Neuronal stem cell (in vitro differentiated cells): ENCODE measurements at regions not wholly inside any gene's neighbourhood (a gene's known extent, or its start where the extent isn't known, plus 50 kb on each side); places are given as distances from the start of the nearest gene placed in this dataset.

Experiments used
- DNase-seq: peaks from one replicate; pipeline ENCODE4 v3.0.0-alpha.2; 2013; ENCODE audit warnings: low spot score
- H2AFZ ChIP-seq: one replicate; pipeline ENCODE4 v1.6.1; 2013; ENCODE audit warnings: mild to moderate bottlenecking, low read length, inconsistent platforms
- H2AK5ac ChIP-seq: 2 replicates; pipeline ENCODE4 v1.6.1; 2013; ENCODE audit warnings: low read depth, mild to moderate bottlenecking, inconsistent platforms, low read length, moderate library complexity, mixed read lengths
- H2BK120ac ChIP-seq: 2 replicates; pipeline ENCODE4 v1.6.1; 2013; ENCODE audit warnings: low read depth, mild to moderate bottlenecking, inconsistent platforms, low read length, moderate library complexity, mixed read lengths
- H2BK12ac ChIP-seq: one replicate; pipeline ENCODE4 v1.6.1; 2013; ENCODE audit warnings: low read length, inconsistent platforms
- H2BK15ac ChIP-seq: 2 replicates; pipeline ENCODE4 v1.6.1; 2013; ENCODE audit warnings: mild to moderate bottlenecking, low read length, inconsistent platforms, mixed read lengths
- H2BK5ac ChIP-seq: one replicate; pipeline ENCODE4 v1.6.1; 2013; ENCODE audit warnings: inconsistent platforms, mild to moderate bottlenecking, low read length, moderate library complexity
- H3K14ac ChIP-seq: one replicate; pipeline ENCODE4 v1.6.1; 2013; ENCODE audit warnings: low read length, inconsistent platforms
- H3K18ac ChIP-seq: 2 replicates; pipeline ENCODE4 v1.6.1; 2013; ENCODE audit warnings: low read length, inconsistent platforms
- H3K23ac ChIP-seq: 2 replicates; pipeline ENCODE4 v1.6.1; 2013; ENCODE audit warnings: low read depth, mild to moderate bottlenecking, mixed read lengths, low read length, inconsistent platforms; ENCODE audit not compliant: poor library complexity
- H3K27ac ChIP-seq: replicated peaks from 3 replicates; pipeline ENCODE4 v1.5.1; 2013; ENCODE audit warnings: low read length, inconsistent platforms
- H3K27me3 ChIP-seq, 3 experiments: 2 replicates each; pipeline ENCODE4 v1.6.1; 2013; ENCODE audit warnings: low read length in 3 of 3, mild to moderate bottlenecking in 2 of 3, inconsistent platforms in 1 of 3, low read depth in 1 of 3, mixed read lengths in 1 of 3, moderate library complexity in 1 of 3; ENCODE audit not compliant: control insufficient read depth in 3 of 3, insufficient read depth in 3 of 3
- H3K36me3 ChIP-seq, 2 donors: replicated peaks in 1 of 2; 2 replicates each; pipeline ENCODE4 v1.6.1; 2013; ENCODE audit warnings: low read length in 2 of 2; ENCODE audit not compliant: control insufficient read depth in 2 of 2, insufficient read depth in 2 of 2
- H3K4ac ChIP-seq: 2 replicates; pipeline ENCODE4 v1.6.1; 2013; ENCODE audit warnings: inconsistent platforms, mild to moderate bottlenecking, low read length, moderate library complexity
- H3K4me1 ChIP-seq, 2 donors: 1 replicate in 1 of 2; 2 replicates in 1 of 2; pipeline ENCODE4 v1.6.1; 2013; ENCODE audit warnings: low read length in 2 of 2, low read depth in 1 of 2; ENCODE audit not compliant: control insufficient read depth in 2 of 2, insufficient read depth in 1 of 2
- H3K4me2 ChIP-seq: one replicate; pipeline ENCODE4 v1.6.1; 2013; ENCODE audit warnings: mild to moderate bottlenecking, low read length, inconsistent platforms; ENCODE audit not compliant: insufficient read depth, poor library complexity, severe bottlenecking
- H3K4me3 ChIP-seq, 2 donors: 2 replicates each; pipeline ENCODE4 v1.5.1; 2013; ENCODE audit warnings: low read length in 2 of 2, mild to moderate bottlenecking in 2 of 2, inconsistent platforms in 1 of 2, moderate library complexity in 1 of 2
- H3K79me1 ChIP-seq: one replicate; pipeline ENCODE4 v1.6.1; 2013; ENCODE audit warnings: low read depth, mild to moderate bottlenecking, inconsistent platforms, low read length, moderate library complexity
- H3K9ac ChIP-seq: one replicate; pipeline ENCODE4 v1.6.1; 2013; ENCODE audit warnings: mild to moderate bottlenecking, low read depth, low read length, inconsistent platforms; ENCODE audit not compliant: poor library complexity
- H3K9me3 ChIP-seq, 2 donors: replicated peaks in 1 of 2; 2 replicates each; pipeline versions ENCODE3 to v1.6.1; 2013; ENCODE audit warnings: low read length in 2 of 2, mild to moderate bottlenecking in 2 of 2, inconsistent platforms in 1 of 2, low read depth in 1 of 2, mixed read lengths in 1 of 2, moderate library complexity in 1 of 2; ENCODE audit not compliant: control insufficient read depth in 2 of 2, insufficient read depth in 1 of 2
- H4K8ac ChIP-seq: one replicate; pipeline ENCODE4 v1.6.1; 2013; ENCODE audit warnings: low read depth, mild to moderate bottlenecking, inconsistent platforms, low read length, moderate library complexity
- H4K91ac ChIP-seq: one replicate; pipeline ENCODE4 v1.6.1; 2013; ENCODE audit warnings: low read length, low read depth, mild to moderate bottlenecking, inconsistent platforms; ENCODE audit not compliant: poor library complexity
- WGBS, 2 donors: extraction: QIAGEN DNeasy Blood & Tissue Kit; methylation state at CpG; one replicate each; pipeline ENCODE4 v1.1.7; 2013; ENCODE audit warnings: missing lambda C conversion rate in 2 of 2, mixed read lengths in 1 of 2; ENCODE audit not compliant: insufficient read length in 2 of 2, insufficient replicate concordance in 1 of 2; ENCODE audit errors: extremely low coverage in 2 of 2; 5-methylcytosine and 5-hydroxymethylcytosine counted together

- H3K9ac ChIP-seq: no peak overlapping the region
- DNase-seq: peak; percentile 57
- no peak overlapping the region for H3K23ac ChIP-seq
- peaks cover 8 to 17% of the 10 kb centered on the region in 2 donors for H3K4me1 ChIP-seq
- no peak overlapping the region for H3K4ac ChIP-seq
- H3K4me2 ChIP-seq: no peak overlapping the region
- no CpG with 5 or more reads among the region's 8 CpGs for WGBS, 2 donors
- H3K27me3 ChIP-seq: no peaks in the 10 kb centered on the region
- H2AFZ ChIP-seq: peak overlapping the region; percentile 79
- no peak overlapping the region for H2BK120ac ChIP-seq
- H3K36me3 ChIP-seq: peaks cover 0 to 6% of the 10 kb centered on the region in 2 donors
- H2BK12ac ChIP-seq: no peak overlapping the region
- H4K91ac ChIP-seq: no peak overlapping the region
- no peak overlapping the region for H4K8ac ChIP-seq
- peak overlapping the region; percentile 86 for H3K27ac ChIP-seq
- no peak overlapping the region for H3K18ac ChIP-seq
- H3K14ac ChIP-seq: no peak overlapping the region
- H2BK15ac ChIP-seq: no peak overlapping the region
- no peaks in the 10 kb centered on the region for H3K79me1 ChIP-seq
- H3K4me3 ChIP-seq: peak overlapping the region in 1 of 2 donors; percentile 27
- no peak overlapping the region for H2AK5ac ChIP-seq
- no peaks in the 10 kb centered on the region for H3K9me3 ChIP-seq
- no peak overlapping the region for H2BK5ac ChIP-seq
Measured at GRCh38 chr1:223010582-223011504, 132.2 kb downstream of the TLR5 start.

- Histone ChIP-seq H3K27ac (peak overlapping the region; percentile 86), H3K27me3 (no peaks in the 10 kb centered on the region), H3K9me3 (no peaks in the 10 kb centered on the region), H2BK15ac (no peak overlapping the region), H3K4me3 (peak overlapping the region in 1 of 2 donors; percentile 27), H3K79me1 (no peaks in the 10 kb centered on the region), H2BK12ac (no peak overlapping the region), H3K4me1 (peaks cover 8 to 17% of the 10 kb centered on the region in 2 donors), H3K18ac (no peak overlapping the region), H2BK5ac (no peak overlapping the region), H2AK5ac (no peak overlapping the region), H3K9ac (no peak overlapping the region), H2AFZ (peak overlapping the region; percentile 79), H4K91ac (no peak overlapping the region), H3K36me3 (peaks cover 0 to 4% of the 10 kb centered on the region in 2 donors), H3K14ac (no peak overlapping the region), H3K23ac (no peak overlapping the region), H3K4ac (no peak overlapping the region), H4K8ac (no peak overlapping the region), H2BK120ac (no peak overlapping the region), H3K4me2 (no peak overlapping the region)
- no CpG with 5 or more reads among the region's 5 CpGs for WGBS, 2 donors
- no peak for DNase-seq
Measured at GRCh38 chr1:223011505-223011856, 131.6 kb downstream of the TLR5 start.

- Histone ChIP-seq H2BK120ac (no peak overlapping the region), H3K9ac (no peak overlapping the region), H3K79me1 (no peaks in the 10 kb centered on the region), H3K4me2 (no peak overlapping the region), H2AFZ (no peak overlapping the region), H3K9me3 (no peaks in the 10 kb centered on the region), H2BK12ac (no peak overlapping the region), H2AK5ac (no peak overlapping the region), H2BK15ac (no peak overlapping the region), H3K4ac (no peak overlapping the region), H2BK5ac (no peak overlapping the region), H3K36me3 (no peaks in the 10 kb centered on the region), H3K27me3 (no peaks in the 10 kb centered on the region), H4K8ac (no peak overlapping the region), H3K4me1 (peaks cover 8 to 12% of the 10 kb centered on the region in 2 donors), H4K91ac (no peak overlapping the region), H3K4me3 (no peak overlapping the region), H3K18ac (no peak overlapping the region), H3K27ac (no peak overlapping the region), H3K14ac (no peak overlapping the region), H3K23ac (no peak overlapping the region)
- WGBS, 2 donors: no CpG with 5 or more reads among the region's 6 CpGs
- no peak for DNase-seq
Measured at GRCh38 chr1:223012176-223012788, 130.8 kb downstream of the TLR5 start.

- H2AFZ ChIP-seq: no peak overlapping the region
- no CpG with 5 or more reads among the region's 2 CpGs for WGBS, 2 donors
Measured at GRCh38 chr1:223012938-223013337, 130.1 kb downstream of the TLR5 start.

More at GRCh38 chr1:223012938-223013337, 130.1 kb downstream of the TLR5 start:
- Histone ChIP-seq H3K27me3 (no peaks in the 10 kb centered on the region), H2BK5ac (no peak overlapping the region), H4K8ac (no peak overlapping the region), H3K36me3 (no peaks in the 10 kb centered on the region), H3K4me1 (peaks cover 8 to 9% of the 10 kb centered on the region in 2 donors), H3K14ac (no peak overlapping the region), H3K9me3 (no peaks in the 10 kb centered on the region), H3K4me2 (no peak overlapping the region), H3K4me3 (no peak overlapping the region), H3K79me1 (no peaks in the 10 kb centered on the region), H3K18ac (no peak overlapping the region), H3K23ac (no peak overlapping the region), H3K4ac (no peak overlapping the region), H2AK5ac (no peak overlapping the region), H3K9ac (no peak overlapping the region), H2BK15ac (no peak overlapping the region), H2BK120ac (no peak overlapping the region), H2BK12ac (no peak overlapping the region), H3K27ac (no peak overlapping the region), H4K91ac (no peak overlapping the region)
- no peak for DNase-seq
